KBM-7 (cell line): ENCODE measurements at regions not wholly inside any gene's neighbourhood (a gene's known extent, or its start where the extent isn't known, plus 50 kb on each side); places are given as distances from the start of the nearest gene placed in this dataset.
A peak's percentile ranks its signal among the peaks of the same experiment; 100 is the strongest.

ENCODE experiments used
- DNase-seq: peaks from one replicate; pipeline ENCODE4 v3.0.0-alpha.2; 2015
- in situ Hi-C: fragments of 300-500 bp; cut with MboI; formaldehyde crosslinking; loops from 2 replicates; pipeline ENCODE4 v1.14.3; 2020; ENCODE audit warnings: low sequenced_read_pairs, low pct_unique_long_range_greater_than_20kb, mixed read lengths

DNA sequence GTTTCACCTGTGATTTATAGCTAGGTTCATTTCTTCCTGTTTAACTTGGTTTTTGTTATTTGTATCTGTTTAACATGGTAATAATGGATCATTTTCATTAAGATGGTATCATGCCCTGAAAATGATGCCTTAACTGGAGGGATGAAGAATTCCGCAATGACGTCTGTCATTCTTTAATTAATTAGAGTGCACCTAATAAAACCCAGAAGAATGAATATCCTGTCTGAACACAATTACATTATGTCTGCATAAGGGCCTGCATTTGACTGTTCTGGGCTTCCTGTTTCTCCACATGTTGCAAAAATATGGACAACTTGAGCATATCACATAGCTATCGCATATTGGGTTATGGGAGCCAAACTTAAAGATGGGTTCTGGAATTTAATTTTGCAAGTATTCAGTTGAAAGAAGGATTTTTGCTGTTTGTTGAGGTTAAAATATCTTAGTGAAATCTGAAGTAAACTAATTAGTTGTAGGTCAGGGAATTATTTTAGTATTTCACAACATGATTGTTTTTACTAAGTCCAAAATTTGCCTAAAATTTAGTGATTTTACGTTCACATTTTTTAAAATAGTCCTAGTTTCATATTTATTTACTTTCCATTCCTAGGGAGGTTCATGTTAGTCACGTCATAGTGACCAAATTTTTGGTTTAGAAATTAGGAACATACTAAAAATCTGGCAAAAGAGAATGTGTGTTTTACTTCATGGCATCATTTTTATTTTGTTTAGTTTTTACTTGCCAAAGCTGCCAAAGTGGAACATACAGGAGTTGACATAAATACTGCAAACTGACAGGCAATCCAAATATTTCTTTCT lies 321.0 kb upstream of the TGFBR2 start:
- DNase-seq = no peak
- in situ Hi-C loops = no loop called here

DNA sequence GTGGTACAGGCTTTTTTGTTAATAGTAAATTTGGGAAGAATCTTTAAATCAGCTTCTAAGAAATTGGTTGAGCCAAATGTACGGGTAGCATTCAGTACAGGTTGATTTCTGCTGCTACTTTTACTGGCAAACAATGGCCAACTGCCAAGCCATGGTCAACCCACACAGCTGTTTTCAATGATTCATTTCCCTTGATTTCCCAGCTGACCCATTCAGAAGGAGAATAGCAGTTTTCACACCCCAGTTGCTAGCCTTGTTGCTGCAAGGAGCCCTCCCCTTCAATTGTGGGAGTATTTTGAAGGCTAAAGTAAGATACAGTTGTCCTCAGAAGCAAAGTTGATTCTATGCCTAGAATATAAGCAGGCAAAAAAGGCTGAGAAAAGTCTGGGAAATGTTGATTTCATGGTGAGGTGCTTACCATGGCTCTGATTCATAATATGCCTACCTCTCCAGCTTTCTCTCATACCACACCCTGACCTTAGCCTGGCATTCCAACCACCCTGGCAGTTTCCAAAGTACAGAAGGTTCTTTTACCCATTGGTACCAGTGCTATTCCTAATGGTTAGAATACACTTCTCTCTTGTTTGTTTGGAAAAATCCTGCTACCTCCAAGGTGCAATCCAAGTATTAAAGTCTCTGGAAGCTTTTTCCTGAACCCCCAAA lies 320.3 kb upstream of the TGFBR2 start:
- in situ Hi-C loops = no loop called here
- DNase-seq = peak; percentile 50

DNA sequence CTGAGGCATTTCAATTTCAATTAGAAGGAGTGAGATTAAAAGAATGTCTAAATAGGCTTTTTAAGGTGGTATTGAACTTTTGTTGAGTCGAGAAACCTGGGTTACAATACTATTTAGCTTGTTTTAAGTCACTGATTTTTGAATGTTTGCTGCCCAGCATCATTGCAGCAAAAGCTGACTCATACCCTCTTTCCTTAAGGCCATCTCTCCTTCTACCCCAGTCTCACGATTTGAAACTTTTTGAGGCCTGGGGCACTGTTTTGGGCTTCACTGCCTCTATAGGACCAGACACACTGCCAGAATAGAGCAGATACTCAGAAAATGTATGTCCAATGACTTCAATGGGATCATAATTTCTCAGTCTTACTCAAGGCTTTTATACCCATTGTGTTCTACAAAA lies 319.6 kb upstream of the TGFBR2 start:
- DNase-seq = no peak
- in situ Hi-C loops = no loop called here

DNA sequence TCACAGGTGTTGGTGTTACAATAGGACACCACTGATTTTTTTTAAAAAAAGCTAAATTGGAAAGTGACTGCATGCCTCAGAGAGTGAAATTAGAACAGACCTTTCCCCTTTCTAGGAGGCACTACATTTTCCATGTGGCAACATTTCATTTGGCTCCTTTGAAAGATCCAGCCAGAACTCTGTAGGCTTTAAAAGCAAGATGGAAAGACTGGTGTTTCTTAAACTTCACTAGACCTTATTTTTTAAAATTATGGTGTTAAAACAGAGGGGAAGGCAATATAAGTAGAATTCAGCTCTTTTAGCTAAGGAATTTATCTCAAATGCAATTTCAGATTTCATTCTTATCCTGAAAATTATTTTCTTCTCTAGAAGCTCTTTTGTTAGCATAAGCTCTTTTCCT lies 317.6 kb upstream of the TGFBR2 start:
- DNase-seq = no peak
- in situ Hi-C loops = no loop called here

DNA sequence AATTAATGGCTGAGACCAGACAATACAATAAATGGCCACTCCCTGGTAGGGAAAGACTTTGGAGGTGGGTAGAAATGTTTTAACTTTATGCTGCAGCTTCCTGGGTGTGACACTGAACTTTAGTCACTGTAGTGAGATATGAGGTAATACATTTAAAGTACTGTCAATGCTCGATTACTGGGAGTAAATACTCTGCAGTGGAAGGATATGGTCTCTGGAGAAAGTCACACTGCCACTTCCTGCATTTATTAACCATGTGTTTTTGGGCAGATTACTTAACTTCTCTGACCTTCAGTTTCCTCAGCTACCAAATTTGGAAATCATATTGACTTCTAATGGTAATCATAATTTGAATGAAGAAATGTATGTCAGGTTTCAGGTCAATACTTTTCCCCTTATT lies 317.1 kb upstream of the TGFBR2 start:
- no peak for DNase-seq
- in situ Hi-C loops = no loop called here

DNA sequence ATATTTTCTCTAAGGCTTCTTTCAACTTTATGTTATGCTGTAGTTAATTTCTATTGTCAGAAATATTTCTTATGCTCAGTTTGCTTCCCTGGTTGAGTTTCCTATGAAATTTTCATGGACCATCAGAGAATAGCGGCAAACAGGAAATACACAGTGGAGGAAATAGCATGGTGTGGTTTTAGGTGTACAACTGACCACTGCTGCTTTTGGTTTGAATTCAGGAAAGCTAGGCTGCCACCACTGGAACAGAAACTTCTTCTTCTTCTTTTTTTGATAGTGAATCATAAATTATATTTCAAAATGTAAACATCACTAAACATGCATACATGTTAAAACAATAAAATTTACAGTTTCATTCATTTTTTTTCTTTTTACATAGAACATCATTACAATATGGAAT lies 316.6 kb upstream of the TGFBR2 start:
- peak; percentile 37 for DNase-seq
- in situ Hi-C loops = no loop called here

DNA sequence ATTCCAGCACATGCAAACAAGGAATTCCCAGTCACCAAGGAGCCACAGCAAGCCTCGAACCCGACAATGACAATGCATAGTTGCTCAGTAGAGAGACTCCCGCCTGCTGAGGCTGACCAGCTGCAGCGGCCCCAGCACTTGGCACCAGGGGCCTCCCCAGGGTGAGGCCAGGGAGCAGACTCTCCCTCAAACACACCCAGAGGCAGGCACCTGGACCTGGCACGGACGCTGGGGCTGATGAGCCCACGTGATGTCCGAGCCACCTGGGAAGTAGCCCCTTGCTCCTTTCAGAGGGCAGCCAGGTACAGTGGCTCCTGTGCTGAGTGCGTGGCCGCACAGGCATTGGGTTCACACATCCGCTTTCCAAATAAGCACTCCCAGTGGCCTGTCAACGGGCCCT lies 315.9 kb upstream of the TGFBR2 start:
- no peak for DNase-seq

DNA sequence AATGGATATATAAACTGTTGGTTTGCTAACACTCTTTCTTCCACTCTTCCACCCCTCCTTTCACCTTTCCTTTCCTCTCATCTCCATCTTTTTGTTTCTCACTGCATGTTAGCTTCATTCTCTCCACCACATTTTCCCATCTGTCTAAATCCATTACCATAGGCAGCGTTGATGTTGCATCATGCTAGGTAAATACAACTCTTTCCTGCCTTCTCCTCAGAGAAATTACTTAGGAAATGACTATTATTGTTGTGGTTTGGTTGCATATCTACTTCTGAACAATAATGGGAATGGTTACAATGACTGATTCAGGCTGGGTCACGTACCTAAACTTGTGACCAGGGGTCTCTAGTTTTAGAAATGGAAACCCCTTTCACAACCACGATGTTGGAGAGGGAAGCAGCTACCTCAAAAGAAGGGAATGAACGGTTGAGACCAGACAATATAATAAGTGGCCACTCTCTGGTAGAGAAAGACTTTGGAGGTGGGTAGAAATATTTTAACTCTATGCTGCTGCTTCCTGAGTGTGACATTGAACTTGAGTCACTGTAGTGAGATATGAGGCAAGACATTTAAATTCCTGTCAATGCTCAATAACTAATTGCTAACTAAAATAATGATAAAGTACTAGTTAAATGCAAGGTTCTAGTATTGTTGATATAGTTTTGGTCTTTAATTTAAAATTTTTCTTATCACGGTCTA lies 314.1 kb upstream of the TGFBR2 start:
- peak; percentile 54 for DNase-seq
- in situ Hi-C loops = no loop called here

More for the DNA sequence above, 315.9 kb upstream of the TGFBR2 start:
- in situ Hi-C loops = no loop called here

DNA sequence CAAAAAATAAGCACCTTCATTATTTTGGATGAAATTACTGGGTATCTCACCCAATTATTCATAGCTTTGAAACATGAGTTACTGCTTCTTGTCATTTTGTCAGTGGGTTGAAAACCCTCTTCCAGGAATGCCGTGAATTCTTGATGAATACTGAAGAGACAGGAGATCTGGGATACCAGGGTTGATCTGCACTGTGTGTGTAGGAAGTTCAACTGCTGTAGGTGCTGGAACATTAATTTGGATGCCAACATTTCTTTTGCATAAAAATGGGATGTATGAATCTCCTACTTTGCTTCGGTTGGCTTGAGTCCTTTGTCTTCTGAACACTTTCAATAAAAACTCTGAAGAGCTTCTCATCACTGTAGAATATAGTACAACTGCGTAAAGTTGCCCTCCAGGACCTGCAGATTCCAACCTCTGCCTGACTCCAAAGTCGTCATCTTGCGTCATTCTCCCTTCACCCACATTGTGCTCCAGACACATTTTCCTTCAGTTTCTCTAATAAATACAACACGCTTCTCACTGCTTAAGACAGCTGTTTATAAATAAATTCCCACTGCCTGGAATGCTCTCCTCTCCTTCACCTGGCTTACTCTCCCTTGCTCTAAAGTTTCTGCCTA lies 312.7 kb upstream of the TGFBR2 start:
- in situ Hi-C loops = no loop called here

DNA sequence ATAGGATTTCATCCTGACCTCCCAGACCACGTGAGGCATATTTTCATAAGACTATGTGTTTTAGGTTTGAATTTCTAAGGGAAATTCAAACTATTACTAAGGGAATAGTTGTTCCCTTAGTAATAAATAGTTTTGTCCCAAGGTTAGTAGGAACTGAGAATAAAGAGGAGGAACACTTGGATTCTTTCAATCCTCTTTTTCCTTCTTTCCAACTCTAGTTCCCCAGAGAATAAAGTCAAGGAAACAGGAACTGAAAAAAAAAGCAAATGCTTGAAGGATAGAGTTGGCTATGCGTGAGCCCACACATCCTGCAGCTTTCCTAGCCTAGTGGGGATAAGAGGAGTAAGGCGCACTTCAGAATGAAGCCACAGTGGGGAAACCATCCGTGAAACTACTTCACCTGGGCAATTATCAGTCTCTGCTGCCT lies 312.1 kb upstream of the TGFBR2 start:
- in situ Hi-C loops = no loop called here
- no peak for DNase-seq

More for the DNA sequence above, 312.7 kb upstream of the TGFBR2 start:
- DNase-seq = no peak

DNA sequence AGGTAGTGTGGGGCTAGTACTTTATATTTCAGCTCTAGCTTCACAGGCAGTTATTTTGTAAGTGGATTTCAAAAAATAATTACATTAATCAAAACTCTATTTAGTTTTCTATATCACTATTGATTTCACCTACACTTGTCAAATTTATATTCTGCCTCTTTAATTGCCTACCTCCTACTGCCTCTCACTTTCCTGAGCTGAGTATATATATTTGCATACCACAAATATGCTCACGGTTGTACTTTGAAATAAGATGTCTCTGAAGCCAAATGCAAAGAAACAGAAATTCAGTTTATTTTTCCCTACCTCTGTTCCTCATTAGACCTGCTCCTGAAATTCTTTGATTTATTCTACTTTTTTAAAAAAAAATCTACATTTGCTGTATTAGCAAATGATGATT lies 309.3 kb upstream of the TGFBR2 start:
- in situ Hi-C loops = no loop called here
- no peak for DNase-seq

DNA sequence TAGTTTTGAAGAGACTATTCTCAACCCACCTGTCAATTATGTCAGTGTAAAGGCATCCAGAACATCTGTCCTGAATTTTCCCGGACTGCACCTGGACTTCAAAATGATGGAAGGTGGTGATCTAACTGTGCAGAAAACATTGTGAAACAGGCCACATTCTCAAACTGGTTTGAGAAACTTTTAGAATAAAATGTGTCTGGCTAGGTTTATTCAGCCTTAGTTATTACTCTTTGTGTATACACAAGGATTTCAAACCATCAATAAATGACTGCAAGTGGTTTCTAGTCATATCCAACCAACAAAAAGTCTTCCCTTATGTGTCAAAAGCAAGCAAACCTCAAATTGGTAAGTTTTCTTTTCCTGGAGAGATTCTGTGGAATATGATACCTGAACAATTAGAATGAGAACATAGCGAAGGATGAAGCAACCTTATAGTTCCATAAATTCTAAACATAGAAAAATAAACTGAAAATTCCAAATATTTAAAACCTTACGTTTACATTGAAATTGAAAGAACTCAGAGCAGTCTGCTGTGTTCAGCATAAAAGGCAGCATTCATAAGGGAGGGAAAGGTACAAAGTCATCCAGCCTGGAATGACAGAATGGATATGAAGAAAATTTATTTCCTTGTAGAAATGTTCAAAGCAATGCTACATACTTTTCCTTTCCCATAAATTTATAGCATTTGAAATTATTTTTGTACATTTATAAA lies 306.6 kb upstream of the TGFBR2 start:
- DNase-seq = no peak
- in situ Hi-C loops = no loop called here

DNA sequence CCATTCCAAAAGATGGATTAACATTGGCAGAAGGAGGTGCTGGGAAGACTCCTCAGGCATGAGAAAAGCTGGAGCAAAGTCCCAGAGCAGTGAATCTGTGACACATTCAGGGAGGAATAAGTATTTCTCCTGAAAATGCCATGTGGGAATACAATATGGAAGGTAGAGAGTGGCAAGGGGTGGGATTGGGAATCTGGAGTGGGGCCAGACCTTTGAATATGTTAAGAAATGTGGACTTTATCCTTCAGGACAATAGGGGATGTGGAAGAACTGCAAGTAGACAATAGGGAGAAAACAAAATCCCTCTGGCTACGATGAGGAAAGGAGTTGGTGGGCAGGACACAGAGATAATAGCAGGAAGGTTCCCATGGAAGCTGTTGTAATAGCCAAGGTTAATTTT lies 305.6 kb upstream of the TGFBR2 start:
- DNase-seq = no peak
- in situ Hi-C loops = no loop called here

DNA sequence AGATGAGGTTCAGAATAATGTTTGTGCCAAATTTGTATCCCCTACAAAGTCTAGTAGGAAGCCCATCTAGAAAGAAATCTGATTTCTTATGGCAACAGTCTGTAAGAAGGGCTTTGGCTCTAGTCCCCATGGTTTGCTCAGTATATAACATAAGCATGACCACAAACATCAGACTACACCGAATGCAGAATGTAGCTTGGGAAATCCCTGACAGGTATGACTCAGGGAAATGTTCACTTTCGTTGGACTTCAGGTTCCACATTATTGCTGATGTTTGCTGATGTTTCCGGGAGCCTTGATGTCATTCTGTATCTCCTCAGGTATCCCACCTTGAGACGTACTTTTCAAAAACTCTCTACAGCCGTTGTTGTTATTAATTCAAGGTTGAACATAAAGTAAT lies 304.4 kb upstream of the TGFBR2 start:
- in situ Hi-C loops = no loop called here
- DNase-seq = no peak

DNA sequence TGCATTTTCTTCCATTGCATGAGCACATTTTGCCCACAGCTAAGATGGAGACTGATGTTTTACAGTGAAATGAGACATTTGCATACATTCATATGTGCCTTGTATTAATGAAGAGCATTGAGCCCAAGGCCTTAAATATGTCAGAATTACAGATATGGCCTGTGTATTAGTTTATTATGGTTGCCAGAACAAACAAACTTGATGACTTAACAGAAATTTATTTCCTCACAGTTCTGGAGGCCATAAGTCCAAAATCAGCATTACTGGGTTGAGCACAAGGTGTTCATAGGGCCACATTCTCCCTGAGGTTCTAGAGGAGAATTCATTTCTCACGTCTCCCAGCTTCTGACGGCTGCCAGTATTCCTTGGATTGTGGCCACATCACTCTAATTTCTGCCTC lies 302.6 kb upstream of the TGFBR2 start:
- no peak for DNase-seq
- in situ Hi-C loops = no loop called here

DNA sequence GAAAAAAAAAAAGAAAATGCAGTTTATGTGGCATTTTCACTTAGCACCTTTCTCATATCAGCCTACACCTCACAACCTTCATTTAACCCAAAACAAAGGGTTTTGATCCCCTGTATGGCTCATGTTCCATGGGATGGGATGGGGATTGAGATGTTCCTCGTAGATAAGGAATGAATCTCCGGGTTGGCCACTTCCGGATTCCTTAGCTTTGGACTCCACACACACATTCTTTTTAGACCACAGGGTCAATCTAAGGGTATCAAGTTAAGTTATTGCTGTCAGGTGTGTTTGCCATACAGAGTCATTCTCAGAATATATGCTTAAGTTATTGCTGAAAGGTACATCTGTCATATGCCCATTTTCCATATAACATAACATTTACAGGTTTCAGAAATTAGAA lies 301.4 kb upstream of the TGFBR2 start:
- DNase-seq = no peak
- in situ Hi-C loops = no loop called here

DNA sequence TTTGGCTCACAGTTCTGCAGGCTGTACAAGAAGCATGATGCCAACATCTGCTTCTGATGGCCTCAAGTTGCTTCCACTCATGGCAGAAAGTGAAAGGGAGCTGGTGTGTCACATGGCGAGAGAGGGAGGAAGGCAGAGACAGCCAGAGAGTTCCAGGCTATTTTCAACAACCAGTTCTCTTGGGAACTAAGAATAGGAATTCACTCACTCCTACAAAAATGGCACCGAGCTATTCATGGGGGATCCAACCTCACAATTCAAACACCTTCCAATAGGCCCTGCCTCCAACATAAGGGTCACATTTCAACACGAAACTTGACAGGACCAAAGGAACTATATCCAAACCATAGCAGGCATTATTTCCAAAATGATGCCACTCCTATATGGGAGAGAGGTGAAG lies 299.5 kb upstream of the TGFBR2 start:
- no peak for DNase-seq
- in situ Hi-C loops = no loop called here

DNA sequence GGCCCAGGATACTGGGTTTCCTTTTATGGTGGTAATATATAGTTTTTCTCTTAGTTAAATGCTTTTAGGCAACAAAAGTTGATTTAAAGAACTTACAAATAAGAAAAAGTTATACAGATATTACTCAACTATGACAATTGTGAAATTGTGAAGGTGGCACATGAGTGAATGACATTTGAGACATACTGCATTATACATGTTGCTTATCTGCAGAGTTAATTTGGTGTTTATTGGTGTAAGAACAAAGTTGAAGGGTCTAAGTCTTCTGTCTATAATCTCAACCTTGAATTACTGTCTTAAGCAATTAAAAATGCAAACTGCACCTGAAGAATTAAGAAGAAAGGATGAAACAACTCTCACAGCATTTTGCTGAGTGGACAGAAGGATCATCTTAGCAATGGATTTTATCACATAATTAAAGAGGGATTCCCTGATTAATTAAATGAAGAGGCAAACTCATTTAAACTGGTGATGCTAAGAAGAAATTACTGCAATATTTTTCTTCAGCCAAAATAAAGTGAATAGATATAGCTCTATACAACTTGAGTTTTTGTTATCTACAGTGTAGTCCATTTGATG lies 298.9 kb upstream of the TGFBR2 start:
- DNase-seq = no peak
- in situ Hi-C loops = no loop called here

DNA sequence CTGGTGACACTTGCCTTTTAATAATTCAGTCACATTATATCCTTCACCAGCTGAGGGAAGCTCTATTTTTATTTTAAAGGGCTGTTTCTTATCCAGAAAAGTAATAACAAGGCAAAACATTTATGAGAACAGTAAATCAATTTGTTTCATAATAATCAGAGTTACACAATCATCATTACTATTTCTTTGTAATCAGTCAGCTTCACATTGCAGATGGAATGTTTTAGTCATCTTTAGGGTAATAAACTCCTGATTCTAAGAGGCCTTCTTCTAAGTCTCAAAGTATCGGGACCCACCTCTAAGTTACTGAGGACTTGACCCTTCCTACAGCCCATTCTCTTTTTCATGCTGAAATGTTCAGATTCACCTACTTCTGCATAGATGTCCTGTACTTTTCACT lies 298.3 kb upstream of the TGFBR2 start:
- DNase-seq = no peak
- in situ Hi-C loops = no loop called here
